Activated CD4-positive, alpha-beta T cell treated with anti-CD3 and anti-CD28 coated beads, Interleukin-2, amount 10 ng/mL, durations not matched to agents 7 days and 5 days (primary cell): ENCODE measurements at regions not wholly inside any gene's neighbourhood (a gene's known extent, or its start where the extent isn't known, plus 50 kb on each side); places are given as distances from the start of the nearest gene placed in this dataset.

Experiments used
- CTCF ChIA-PET: fragments of 350-600 bp; sonication (Branson Sonifier 250); formaldehyde crosslinking; loops from one replicate; lab custom pipeline; 2021; ENCODE audit warnings: antibody characterized with exemption; lab: Charles Lee
- POLR2A ChIA-PET: fragments of 350-600 bp; sonication (Branson Sonifier 250); formaldehyde crosslinking; loops from one replicate; lab custom pipeline; 2021; ENCODE audit warnings: antibody characterized with exemption; lab: Charles Lee
- DNase-seq: peaks from one replicate; pipeline ENCODE4 v3.0.0-alpha.2; 2020
- H3K27ac Mint-ChIP-seq: one replicate; pipeline ENCODE4 v1.8.0; 2021; ENCODE audit warnings: mild to moderate bottlenecking, moderate library complexity, mixed read lengths
- H3K27me3 Mint-ChIP-seq: one replicate; pipeline ENCODE4 v1.8.0; 2021; ENCODE audit warnings: mixed read lengths
- H3K36me3 Mint-ChIP-seq: one replicate; pipeline ENCODE4 v1.8.0; 2021; ENCODE audit warnings: low read depth, mixed read lengths
- H3K4me1 Mint-ChIP-seq: one replicate; pipeline ENCODE4 v1.8.0; 2021; ENCODE audit warnings: mixed read lengths
- H3K4me3 Mint-ChIP-seq: one replicate; pipeline ENCODE4 v1.8.0; 2021; ENCODE audit warnings: mild to moderate bottlenecking, moderate library complexity, mixed read lengths
- H3K9me3 Mint-ChIP-seq: one replicate; pipeline ENCODE4 v1.8.0; 2021; ENCODE audit warnings: mixed read lengths

DNA sequence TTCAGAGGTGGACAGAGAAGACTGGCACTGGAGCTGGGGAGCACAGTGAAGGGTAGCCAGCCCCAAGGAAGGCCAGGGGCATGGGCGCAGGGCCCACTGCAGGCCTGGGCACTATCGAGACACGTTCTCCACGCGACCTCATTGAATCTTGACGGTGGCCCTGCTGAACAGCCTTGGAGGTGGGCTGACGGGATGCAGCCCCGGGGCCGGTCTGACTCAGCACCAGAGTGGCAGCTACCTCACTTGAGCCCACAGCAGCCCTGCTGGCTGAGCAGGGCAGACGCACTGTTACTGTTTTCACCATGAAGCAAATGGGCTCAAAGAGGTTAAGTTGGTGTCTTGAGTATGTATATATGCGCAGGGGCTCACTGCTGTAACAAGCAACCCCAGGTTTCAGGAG lies 78.8 kb upstream of the FOXF1 start:
- POLR2A ChIA-PET = no interaction called here

DNA sequence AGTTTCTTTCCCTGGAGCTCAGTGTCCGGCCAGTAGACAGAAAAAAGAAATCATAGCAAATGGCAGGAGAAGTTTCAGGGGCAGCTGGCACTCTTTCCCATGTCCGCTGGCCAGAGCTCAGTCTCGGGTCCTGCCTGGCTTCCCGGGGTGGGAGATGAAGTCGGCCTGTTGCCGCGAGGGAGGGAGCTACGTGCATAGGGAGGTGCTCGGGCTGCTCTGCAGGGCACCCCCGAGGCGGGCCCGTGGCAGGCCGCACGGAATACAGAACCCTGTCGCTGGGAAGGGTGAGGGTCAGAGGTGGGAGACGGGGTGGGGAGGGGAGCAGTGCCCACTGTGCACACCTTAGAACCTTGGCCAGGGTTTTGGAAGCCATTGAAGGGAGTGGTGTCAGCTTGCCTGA lies 78.3 kb upstream of the FOXF1 start:
- H3K4me1 Mint-ChIP-seq = no peaks in the 10 kb centered on the region
- H3K36me3 Mint-ChIP-seq = no peaks in the 10 kb centered on the region
- POLR2A ChIA-PET = no interaction called here
- no peaks in the 10 kb centered on the region for H3K9me3 Mint-ChIP-seq
- CTCF ChIA-PET = no interaction called here
- no peaks in the 10 kb centered on the region for H3K27me3 Mint-ChIP-seq
- no peak overlapping the region for H3K4me3 Mint-ChIP-seq
- no peak for DNase-seq
- H3K27ac Mint-ChIP-seq = no peak overlapping the region

More for the DNA sequence above, 78.8 kb upstream of the FOXF1 start:
- Mint-ChIP-seq H3K36me3 (no peaks in the 10 kb centered on the region), H3K9me3 (no peaks in the 10 kb centered on the region), H3K27ac (no peak overlapping the region), H3K27me3 (no peaks in the 10 kb centered on the region), H3K4me1 (no peaks in the 10 kb centered on the region), H3K4me3 (no peak overlapping the region)
- DNase-seq = no peak
- CTCF ChIA-PET = no interaction called here

DNA sequence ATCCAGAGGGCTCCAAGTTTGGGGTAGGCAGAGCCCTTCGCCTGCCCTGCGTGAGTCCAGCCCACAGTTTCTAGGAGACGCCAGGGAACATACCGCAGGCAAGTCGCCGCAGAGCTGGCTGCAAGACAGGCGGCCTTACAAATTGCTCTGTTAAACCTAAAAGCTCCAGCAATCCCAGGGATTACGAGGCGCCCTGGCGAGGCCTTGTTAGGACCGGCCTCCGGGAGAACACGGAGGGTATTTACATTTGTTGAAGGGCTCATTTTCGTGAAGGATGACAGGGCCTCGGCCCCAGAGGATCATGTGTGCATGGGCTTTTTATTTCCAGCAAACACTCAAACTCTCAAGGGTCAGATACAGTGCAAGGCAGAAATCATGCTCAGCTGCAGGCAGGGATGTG lies 77.6 kb upstream of the FOXF1 start:
- Mint-ChIP-seq H3K27me3 (no peaks in the 10 kb centered on the region), H3K27ac (no peak overlapping the region), H3K36me3 (no peaks in the 10 kb centered on the region), H3K4me1 (no peaks in the 10 kb centered on the region), H3K9me3 (no peaks in the 10 kb centered on the region), H3K4me3 (no peak overlapping the region)
- DNase-seq = no peak
- ChIA-PET CTCF (no interaction called here), POLR2A (no interaction called here)

DNA sequence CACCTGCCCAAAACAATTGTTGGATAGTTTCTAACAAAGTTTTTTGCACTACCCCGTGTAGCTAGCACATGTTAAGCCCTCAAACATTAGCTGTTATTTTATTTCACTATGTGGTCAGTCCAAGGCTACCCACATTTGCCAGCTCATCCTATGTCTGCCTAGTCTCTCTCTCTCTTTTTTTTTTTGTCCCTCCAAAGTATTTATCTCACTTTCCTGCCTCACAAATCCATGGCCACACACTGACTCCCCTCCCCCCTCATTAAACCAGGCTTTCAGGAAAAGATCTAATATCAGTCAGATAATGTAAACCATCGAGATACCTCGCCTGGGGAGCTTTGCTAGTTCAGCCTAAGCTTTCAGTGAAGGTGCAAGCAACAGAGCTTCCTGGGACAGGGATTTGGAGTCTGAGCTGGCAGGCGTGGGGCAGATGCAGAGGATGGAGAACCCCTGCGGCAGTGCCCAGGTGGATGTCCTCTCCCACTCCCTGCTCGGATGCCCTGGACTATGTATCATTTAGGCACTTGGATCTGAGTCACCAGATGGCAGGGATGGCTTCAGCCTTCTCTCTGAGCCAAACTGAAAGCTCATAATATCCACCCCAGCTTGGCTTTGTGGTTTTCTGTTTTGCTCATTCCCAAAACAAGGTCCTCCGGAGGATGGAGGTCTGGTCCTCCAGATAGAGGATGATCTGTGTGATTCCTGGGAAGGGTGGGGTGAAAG lies 73.7 kb upstream of the FOXF1 start:
- Mint-ChIP-seq H3K4me1 (no peaks in the 10 kb centered on the region), H3K36me3 (no peaks in the 10 kb centered on the region), H3K4me3 (no peak overlapping the region), H3K27ac (no peak overlapping the region), H3K9me3 (no peaks in the 10 kb centered on the region), H3K27me3 (no peaks in the 10 kb centered on the region)
- ChIA-PET CTCF (no interaction called here), POLR2A (interaction anchor here (0.7 kb wide), 1 partner anchor 12 kb away, joined by 3 read pairs; no protein-coding TSS in a partner anchor)
- DNase-seq = no peak

DNA sequence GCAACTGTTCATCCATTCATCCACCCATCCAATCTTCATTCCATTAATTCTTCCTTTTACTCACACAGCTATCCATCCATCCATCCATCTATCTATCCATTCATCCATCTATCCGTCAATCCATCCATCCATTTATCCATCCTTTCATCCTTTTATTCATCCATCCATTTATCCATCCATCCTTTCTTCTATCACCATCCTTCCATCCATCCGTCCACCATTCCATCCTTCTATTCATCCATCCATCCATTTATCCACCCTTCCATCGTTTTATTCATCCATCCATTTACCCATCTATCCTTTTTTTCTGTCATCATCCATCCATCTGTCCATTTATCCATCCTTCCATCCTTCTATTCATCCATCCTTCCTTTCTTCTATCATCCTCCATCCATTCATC lies 73.0 kb upstream of the FOXF1 start:
- Mint-ChIP-seq H3K4me3 (no peak overlapping the region), H3K27me3 (no peaks in the 10 kb centered on the region), H3K36me3 (no peaks in the 10 kb centered on the region), H3K27ac (no peak overlapping the region), H3K9me3 (no peaks in the 10 kb centered on the region), H3K4me1 (no peaks in the 10 kb centered on the region)
- ChIA-PET POLR2A (no interaction called here), CTCF (no interaction called here)
- no peak for DNase-seq

DNA sequence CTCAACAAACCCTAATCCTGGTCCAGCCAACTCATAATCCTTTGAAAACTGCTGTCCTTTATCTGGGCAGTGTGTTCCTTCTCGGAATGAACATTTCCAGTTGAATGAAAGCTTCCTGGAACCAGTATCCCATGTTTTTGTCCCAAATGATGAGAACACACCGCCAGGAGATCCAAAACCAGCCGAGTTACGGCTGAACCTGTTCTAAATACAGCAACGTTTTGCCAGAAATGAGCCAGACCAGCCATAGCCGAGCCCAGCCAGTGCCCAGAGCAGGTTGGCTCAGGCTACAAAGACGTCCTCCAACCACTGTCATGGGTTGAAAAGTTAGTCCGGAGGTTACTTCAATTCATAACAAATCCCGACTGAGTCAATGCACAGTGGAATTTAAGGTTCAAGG lies 67.6 kb upstream of the FOXF1 start:
- H3K4me1 Mint-ChIP-seq = no peaks in the 10 kb centered on the region
- ChIA-PET POLR2A (no interaction called here), CTCF (no interaction called here)
- H3K27ac Mint-ChIP-seq = no peak overlapping the region
- no peak overlapping the region for H3K4me3 Mint-ChIP-seq
- H3K9me3 Mint-ChIP-seq = no peaks in the 10 kb centered on the region
- peaks cover 4% of the 10 kb centered on the region for H3K27me3 Mint-ChIP-seq
- no peak for DNase-seq
- no peaks in the 10 kb centered on the region for H3K36me3 Mint-ChIP-seq

DNA sequence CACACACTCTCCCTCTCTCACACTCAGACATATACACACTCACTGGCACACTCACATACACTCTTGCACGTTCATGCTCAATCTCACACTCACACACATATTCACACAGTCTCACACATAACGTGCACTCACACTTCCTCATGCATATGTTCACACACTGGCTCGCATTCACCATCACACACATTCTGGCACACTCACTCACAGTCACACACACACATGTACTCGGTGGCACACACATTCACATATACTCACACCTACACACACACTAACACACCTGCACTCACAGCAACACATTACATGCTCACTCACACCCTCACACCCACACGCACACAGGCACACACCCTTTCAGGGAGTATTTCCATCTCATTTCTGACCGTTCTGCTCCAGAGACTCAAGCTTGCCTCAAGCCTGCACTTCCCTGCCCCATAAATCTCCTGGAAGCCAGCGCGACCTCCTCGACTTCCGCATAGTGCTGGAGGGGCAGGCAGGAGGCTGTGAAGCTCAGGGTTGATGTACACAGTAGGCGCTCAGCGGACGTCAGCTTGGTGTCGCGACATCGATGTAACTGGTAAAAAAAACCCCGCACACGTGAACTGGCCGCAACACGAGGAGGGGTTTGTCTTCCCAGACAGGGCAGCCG lies 66.7 kb upstream of the FOXF1 start:
- Mint-ChIP-seq H3K4me1 (no peaks in the 10 kb centered on the region), H3K36me3 (no peaks in the 10 kb centered on the region), H3K4me3 (no peak overlapping the region), H3K9me3 (no peaks in the 10 kb centered on the region), H3K27me3 (peaks cover 4% of the 10 kb centered on the region), H3K27ac (no peak overlapping the region)
- CTCF ChIA-PET = no interaction called here
- DNase-seq = no peak
- POLR2A ChIA-PET = no interaction called here

DNA sequence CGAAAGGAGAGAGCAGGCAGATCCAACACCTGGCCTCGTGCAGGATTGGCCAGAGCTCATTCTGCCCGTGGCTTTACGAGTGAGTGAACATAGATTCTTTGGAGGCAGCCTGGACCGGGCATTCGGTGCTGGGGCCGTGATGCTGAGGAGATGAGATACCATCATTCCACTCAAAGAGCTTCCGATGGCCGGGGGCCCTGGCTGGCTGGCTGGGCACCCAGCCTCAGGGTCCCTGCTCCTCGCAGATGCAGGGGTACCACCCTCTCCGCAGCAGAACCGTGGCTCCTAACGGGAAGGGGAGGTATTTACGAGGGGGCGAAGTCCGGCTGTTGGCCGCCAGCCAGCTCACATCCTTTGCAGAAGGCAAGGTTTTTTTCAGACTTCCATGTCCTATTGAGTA lies 66.1 kb upstream of the FOXF1 start:
- CTCF ChIA-PET = no interaction called here
- H3K4me3 Mint-ChIP-seq = no peak overlapping the region
- POLR2A ChIA-PET = no interaction called here
- DNase-seq = no peak
- no peak overlapping the region for H3K27ac Mint-ChIP-seq
- H3K4me1 Mint-ChIP-seq = no peaks in the 10 kb centered on the region
- peaks cover 4% of the 10 kb centered on the region for H3K27me3 Mint-ChIP-seq
- no peaks in the 10 kb centered on the region for H3K36me3 Mint-ChIP-seq
- H3K9me3 Mint-ChIP-seq = no peaks in the 10 kb centered on the region

DNA sequence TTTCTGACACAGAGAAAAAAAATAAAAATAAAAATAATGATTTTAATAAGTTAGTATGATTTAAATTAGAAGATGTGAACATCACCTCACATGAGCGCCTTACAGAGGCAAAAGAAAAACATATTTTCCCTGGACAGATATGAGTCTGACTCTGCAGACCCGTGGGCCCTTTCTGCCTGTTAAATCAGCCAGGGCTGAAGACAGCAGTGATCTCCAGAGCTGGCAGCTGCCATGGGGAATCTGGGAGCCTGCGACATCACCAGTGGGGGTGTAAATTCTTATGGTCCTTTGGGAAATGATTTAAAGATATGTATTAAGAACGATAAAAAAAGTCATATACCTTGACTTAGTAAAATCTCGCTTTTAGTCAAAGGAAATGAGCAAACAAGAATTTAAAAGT lies 65.7 kb upstream of the FOXF1 start:
- H3K9me3 Mint-ChIP-seq = no peaks in the 10 kb centered on the region
- H3K27me3 Mint-ChIP-seq = peaks cover 5% of the 10 kb centered on the region
- H3K27ac Mint-ChIP-seq = no peak overlapping the region
- no peaks in the 10 kb centered on the region for H3K36me3 Mint-ChIP-seq
- no peaks in the 10 kb centered on the region for H3K4me1 Mint-ChIP-seq
- DNase-seq = no peak
- ChIA-PET POLR2A (no interaction called here), CTCF (no interaction called here)
- no peak overlapping the region for H3K4me3 Mint-ChIP-seq

DNA sequence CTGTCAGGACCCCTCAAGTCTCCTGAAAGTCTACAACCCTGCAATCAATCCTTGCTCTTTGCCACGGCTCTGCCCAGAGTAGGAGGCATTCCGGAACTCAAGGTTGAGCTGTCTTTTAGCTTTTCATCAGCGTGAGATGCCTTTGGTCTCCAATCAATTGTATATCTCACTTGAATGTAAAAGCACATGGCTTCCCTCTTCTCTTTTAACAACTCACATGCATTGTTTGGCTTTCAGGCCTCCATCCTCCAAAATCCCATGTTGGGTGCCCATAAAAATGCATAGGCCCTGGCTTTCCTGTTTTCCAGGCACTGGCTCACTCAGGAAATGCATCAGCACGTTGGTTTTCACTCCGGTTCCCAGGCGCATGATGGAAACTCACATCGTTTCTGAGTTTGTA lies 64.0 kb upstream of the FOXF1 start:
- ChIA-PET CTCF (no interaction called here), POLR2A (no interaction called here)
- Mint-ChIP-seq H3K9me3 (peaks cover under 1% of the 10 kb centered on the region), H3K36me3 (no peaks in the 10 kb centered on the region), H3K4me3 (no peak overlapping the region), H3K27ac (no peak overlapping the region), H3K4me1 (no peaks in the 10 kb centered on the region), H3K27me3 (peaks cover 7% of the 10 kb centered on the region)
- no peak for DNase-seq

DNA sequence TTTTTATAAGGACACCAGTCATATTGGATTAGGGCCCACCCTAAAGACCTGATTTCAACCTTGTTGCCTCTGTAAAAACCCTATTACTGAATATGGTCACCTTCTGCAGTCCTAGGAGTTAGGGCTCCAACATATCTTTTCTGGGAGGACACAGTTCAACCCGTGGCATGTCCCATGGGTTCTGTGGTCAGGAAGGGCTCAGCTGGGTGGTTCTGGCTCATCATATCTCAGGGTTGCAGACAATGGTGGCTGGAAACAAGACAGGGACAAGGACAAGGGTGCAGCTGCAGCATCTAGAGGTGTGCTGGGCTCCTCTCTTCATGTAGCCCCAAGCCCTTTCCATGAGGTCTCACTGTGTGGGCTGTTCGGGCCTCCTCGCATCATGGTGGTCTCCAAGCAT lies 63.1 kb upstream of the FOXF1 start:
- Mint-ChIP-seq H3K27me3 (peaks cover 7% of the 10 kb centered on the region), H3K27ac (no peak overlapping the region)
- POLR2A ChIA-PET = no interaction called here

DNA sequence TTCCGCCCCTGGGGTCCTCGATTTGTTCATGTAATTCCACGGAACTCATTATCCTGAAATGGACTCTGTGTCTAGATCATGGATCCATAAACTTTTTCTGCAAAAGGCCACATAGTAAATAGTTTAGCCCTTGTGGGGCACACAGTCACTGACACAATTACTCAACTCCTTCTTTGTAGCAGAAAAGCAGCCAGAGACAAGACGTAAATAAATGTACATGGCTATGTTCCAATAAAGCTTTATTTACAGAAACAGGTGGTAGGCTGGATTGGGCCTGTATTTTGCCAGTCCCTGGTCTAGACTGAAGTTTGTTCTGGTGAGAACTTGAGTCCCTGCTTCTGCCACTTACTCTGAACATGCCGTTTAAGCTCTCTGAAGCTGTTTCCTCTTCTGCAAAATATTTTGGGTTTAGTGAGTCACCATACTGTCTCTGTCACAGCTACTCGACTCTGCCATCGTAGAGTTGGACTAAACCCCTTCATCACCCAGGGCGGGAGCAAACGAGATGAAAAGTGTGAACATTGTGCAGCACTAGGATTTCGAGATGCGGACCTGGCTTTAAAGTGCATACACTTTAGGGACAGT lies 61.9 kb upstream of the FOXF1 start:
- H3K9me3 Mint-ChIP-seq = peaks cover 3% of the 10 kb centered on the region
- ChIA-PET CTCF (no interaction called here), POLR2A (interaction anchor here (0.6 kb wide), 1 partner anchor 12 kb away, joined by 3 read pairs; no protein-coding TSS in a partner anchor)
- peaks cover 6% of the 10 kb centered on the region for H3K27me3 Mint-ChIP-seq
- H3K4me3 Mint-ChIP-seq = no peak overlapping the region
- DNase-seq = no peak
- no peaks in the 10 kb centered on the region for H3K4me1 Mint-ChIP-seq
- no peaks in the 10 kb centered on the region for H3K36me3 Mint-ChIP-seq
- H3K27ac Mint-ChIP-seq = no peak overlapping the region

More for the DNA sequence above, 63.1 kb upstream of the FOXF1 start:
- H3K4me3 Mint-ChIP-seq = no peak overlapping the region
- H3K9me3 Mint-ChIP-seq = peaks cover 3% of the 10 kb centered on the region
- CTCF ChIA-PET = no interaction called here
- H3K36me3 Mint-ChIP-seq = no peaks in the 10 kb centered on the region
- H3K4me1 Mint-ChIP-seq = no peaks in the 10 kb centered on the region
- no peak for DNase-seq

DNA sequence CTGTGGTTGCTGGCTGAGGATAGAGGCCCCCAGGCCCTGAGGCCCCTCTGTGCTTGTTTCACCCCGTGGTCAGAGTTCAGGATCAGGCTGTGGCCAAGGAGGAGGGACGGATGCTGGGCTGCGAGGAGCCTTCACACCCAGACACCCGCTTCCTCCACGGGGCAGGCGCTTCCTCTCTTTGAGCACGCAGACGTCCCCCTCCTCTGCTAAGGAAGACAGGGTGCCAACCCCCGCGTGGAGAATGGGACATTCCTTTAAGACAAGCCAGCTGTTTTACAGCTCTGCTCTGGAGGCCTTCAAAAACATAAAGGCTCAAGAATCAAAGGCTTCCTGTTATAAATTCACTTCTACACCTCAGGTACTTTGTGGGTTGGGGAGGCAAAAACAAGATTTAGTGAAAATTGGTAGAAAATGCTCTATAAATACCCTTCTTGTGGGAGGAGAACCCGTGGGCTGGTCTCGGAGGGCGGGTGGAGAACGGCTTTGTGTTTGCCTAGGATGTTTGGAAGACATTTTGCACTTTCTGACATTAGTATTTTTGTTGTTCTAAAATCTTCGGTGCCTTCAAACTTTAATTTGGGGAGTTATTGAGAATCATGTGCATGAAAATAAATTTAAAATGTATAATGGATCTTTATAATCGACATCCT lies 60.8 kb upstream of the FOXF1 start:
- Mint-ChIP-seq H3K4me1 (no peaks in the 10 kb centered on the region), H3K36me3 (no peaks in the 10 kb centered on the region), H3K9me3 (peaks cover 3% of the 10 kb centered on the region), H3K4me3 (no peak overlapping the region), H3K27ac (no peak overlapping the region), H3K27me3 (peaks cover 2% of the 10 kb centered on the region)
- no peak for DNase-seq
- ChIA-PET CTCF (no interaction called here), POLR2A (no interaction called here)
